H1 (cell line): ENCODE measurements at regions not wholly inside any gene's neighbourhood (a gene's known extent, or its start where the extent isn't known, plus 50 kb on each side); places are given as distances from the start of the nearest gene placed in this dataset.

Source experiments
- CTCF ChIA-PET: fragments of 300-600 bp; sonication (Branson Sonifier 250); formaldehyde crosslinking; loops from one replicate; lab custom pipeline; 2021; ENCODE audit not compliant: partially characterized antibody; lab: Charles Lee
- POLR2A ChIA-PET: fragments of 300-600 bp; sonication (Branson Sonifier 250); formaldehyde crosslinking; loops from one replicate; lab custom pipeline; 2021; ENCODE audit warnings: inconsistent platforms; ENCODE audit not compliant: partially characterized antibody; lab: Charles Lee
- DNase-seq, 2 experiments: peaks; one replicate each; pipeline versions ENCODE4 v3.0.0 to v3.0.0-alpha.2; 2010 to 2022; ENCODE audit warnings: low spot score in 2 of 2, low read depth in 1 of 2, mixed read lengths in 1 of 2
- FAIRE-seq: peaks from 2 replicates; lab custom pipeline; 2011; peaks lifted over from hg19 to GRCh38; lab: Jason Lieb, UNC
- H2AFZ ChIP-seq: 2 replicates; pipeline ENCODE4 v1.8.1; 2012; ENCODE audit warnings: low read length, inconsistent platforms
- H2AK5ac ChIP-seq: 2 replicates; pipeline ENCODE4 v1.6.1; 2013; ENCODE audit warnings: low read depth, low read length
- H2BK120ac ChIP-seq: replicated peaks from 2 replicates; pipeline ENCODE3; 2013; ENCODE audit warnings: low read depth, low read length, inconsistent platforms
- H2BK12ac ChIP-seq: 2 replicates; pipeline ENCODE4 v1.6.1; 2013; ENCODE audit warnings: low read depth, low read length
- H2BK15ac ChIP-seq: 2 replicates; pipeline ENCODE4 v1.6.1; 2013; ENCODE audit warnings: low read length
- H2BK20ac ChIP-seq: 2 replicates; pipeline ENCODE4 v1.6.1; 2013; ENCODE audit warnings: low read length
- H2BK5ac ChIP-seq: 2 replicates; pipeline ENCODE4 v1.6.1; 2013; ENCODE audit warnings: low read depth, low read length
- H3K14ac ChIP-seq: 2 replicates; pipeline ENCODE4 v1.6.1; 2013; ENCODE audit warnings: inconsistent platforms; ENCODE audit not compliant: insufficient read length
- H3K18ac ChIP-seq: 2 replicates; pipeline ENCODE4 v1.6.1; 2013; ENCODE audit warnings: low read length; ENCODE audit errors: extremely low read depth
- H3K23ac ChIP-seq: 2 replicates; pipeline ENCODE4 v1.6.1; 2013; ENCODE audit warnings: inconsistent platforms; ENCODE audit not compliant: insufficient read length
- H3K23me2 ChIP-seq: 2 replicates; pipeline ENCODE4 v1.6.1; 2013; ENCODE audit warnings: low read depth, low read length
- H3K27ac ChIP-seq: 2 replicates; pipeline ENCODE4 v1.6.1; 2011; ENCODE audit warnings: low read depth, low read length, inconsistent platforms
- H3K27me3 ChIP-seq, 4 experiments: replicated peaks in 1 of 4; 1 replicate in 1 of 4; 2 replicates in 3 of 4; pipeline versions ENCODE4 v1.6.1 to v1.8.1; 2011 to 2013; ENCODE audit warnings: low read length in 3 of 4, mild to moderate bottlenecking in 3 of 4, inconsistent platforms in 2 of 4, mixed read lengths in 2 of 4, moderate library complexity in 1 of 4; ENCODE audit not compliant: control insufficient read depth in 3 of 4, insufficient read depth in 3 of 4; ENCODE audit errors: extremely low read depth in 1 of 4
- H3K36me3 ChIP-seq, 4 experiments: 2 replicates each; pipeline versions ENCODE4 v1.6.1 to v1.8.1; 2011 to 2013; ENCODE audit warnings: mild to moderate bottlenecking in 4 of 4, low read length in 3 of 4, moderate library complexity in 2 of 4, control low read depth in 1 of 4, inconsistent platforms in 1 of 4; ENCODE audit not compliant: insufficient read depth in 4 of 4, control insufficient read depth in 2 of 4
- H3K4ac ChIP-seq: replicated peaks from 2 replicates; pipeline ENCODE3; 2013; ENCODE audit warnings: low read length, low read depth, mixed read lengths, inconsistent platforms; ENCODE audit not compliant: insufficient read length
- H3K4me1 ChIP-seq, 4 experiments: replicated peaks in 1 of 4; 1 replicate in 1 of 4; 2 replicates in 3 of 4; pipeline versions ENCODE4 v1.6.1 to v1.8.1; 2011 to 2013; ENCODE audit warnings: low read length in 3 of 4, inconsistent platforms in 2 of 4, mixed read lengths in 1 of 4; ENCODE audit not compliant: insufficient read depth in 4 of 4, control insufficient read depth in 3 of 4
- H3K4me2 ChIP-seq, 2 experiments: 2 replicates each; pipeline versions ENCODE4 v1.6.1 to v1.8.1; 2011 to 2013; ENCODE audit warnings: low read depth in 2 of 2, low read length in 2 of 2, control low read depth in 1 of 2, inconsistent platforms in 1 of 2, mild to moderate bottlenecking in 1 of 2; ENCODE audit not compliant: insufficient read depth in 1 of 2
- H3K4me3 ChIP-seq, 4 experiments: fragments of 200-600, 300-600 bp in 1 of 4; sonication (generic), shearing (Covaris generic), sonication (Bioruptor Twin) in 1 of 4; 2 replicates each; pipeline versions ENCODE4 v1.5.1 to v1.8.1; 2011 to 2016; ENCODE audit warnings: low read length in 4 of 4, low read depth in 3 of 4, control low read depth in 2 of 4, inconsistent platforms in 2 of 4, mild to moderate bottlenecking in 2 of 4, mixed read lengths in 1 of 4, moderate library complexity in 1 of 4; ENCODE audit not compliant: insufficient read depth in 2 of 4; ENCODE audit errors: extremely low read depth in 1 of 4
- H3K56ac ChIP-seq: replicated peaks from 2 replicates; pipeline ENCODE3; 2013; ENCODE audit warnings: low read depth, mild to moderate bottlenecking, mixed read lengths, low read length, inconsistent platforms; ENCODE audit not compliant: insufficient read length
- H3K79me1 ChIP-seq: 2 replicates; pipeline ENCODE4 v1.6.1; 2013; ENCODE audit warnings: low read depth, low read length, control low read depth
- H3K79me2 ChIP-seq, 2 experiments: 2 replicates each; pipeline versions ENCODE4 v1.6.1 to v1.8.1; 2012 to 2013; ENCODE audit warnings: low read length in 2 of 2, mild to moderate bottlenecking in 2 of 2, inconsistent platforms in 1 of 2; ENCODE audit not compliant: insufficient read depth in 2 of 2, control insufficient read depth in 1 of 2
- H3K9ac ChIP-seq, 4 experiments: replicated peaks in 1 of 4; 1 replicate in 1 of 4; 2 replicates in 3 of 4; pipeline versions ENCODE4 v1.6.1 to v1.8.1; 2011 to 2013; ENCODE audit warnings: low read depth in 3 of 4, low read length in 3 of 4, control low read depth in 2 of 4, mild to moderate bottlenecking in 2 of 4, moderate library complexity in 2 of 4, inconsistent platforms in 1 of 4; ENCODE audit errors: extremely low read depth in 1 of 4
- H3K9me3 ChIP-seq, 2 experiments: 2 replicates each; pipeline versions ENCODE4 v1.6.1 to v1.8.1; 2012 to 2013; ENCODE audit warnings: mild to moderate bottlenecking in 2 of 2, moderate library complexity in 2 of 2, control low read depth in 1 of 2, inconsistent platforms in 1 of 2, low read depth in 1 of 2, low read length in 1 of 2, mixed read lengths in 1 of 2; ENCODE audit not compliant: insufficient read depth in 2 of 2
- H4K20me1 ChIP-seq, 2 experiments: replicated peaks in 1 of 2; 2 replicates each; pipeline versions ENCODE3 to v1.8.1; 2011 to 2013; ENCODE audit warnings: inconsistent platforms in 2 of 2, low read length in 2 of 2, mild to moderate bottlenecking in 1 of 2; ENCODE audit not compliant: insufficient read depth in 2 of 2, control insufficient read depth in 1 of 2
- H4K5ac ChIP-seq: 2 replicates; pipeline ENCODE4 v1.6.1; 2013; ENCODE audit warnings: low read length, low read depth, mixed read lengths, inconsistent platforms; ENCODE audit not compliant: insufficient read length
- H4K8ac ChIP-seq: 2 replicates; pipeline ENCODE4 v1.8.0; 2013; ENCODE audit warnings: mild to moderate bottlenecking, moderate library complexity, low read length, inconsistent platforms; ENCODE audit not compliant: insufficient read depth; ENCODE audit errors: extremely low read depth
- H4K91ac ChIP-seq: replicated peaks from 2 replicates; pipeline ENCODE3; 2013; ENCODE audit warnings: low read length, mixed read lengths, inconsistent platforms; ENCODE audit not compliant: insufficient read length
- CBX5 ChIP-seq: fragments of 300-800, 300-1000 bp; sonication (generic); IDR thresholded peaks from 2 replicates; pipeline ENCODE4 v1.7.1; 2016; ENCODE audit warnings: antibody characterized with exemption, low read length, low read depth
- CEBPB ChIP-seq: IDR thresholded peaks from 2 replicates; pipeline ENCODE4 v1.6.1; 2012; ENCODE audit warnings: low read depth, low read length
- CHD2 ChIP-seq: IDR thresholded peaks from 2 replicates; pipeline ENCODE4 v1.6.1; 2012; ENCODE audit warnings: low read length, improper control_type of control experiment
- E2F6 ChIP-seq: IDR thresholded peaks from 2 replicates; pipeline ENCODE4 v1.6.1; 2012; ENCODE audit warnings: inconsistent platforms
- EP300 ChIP-seq, 2 experiments: IDR thresholded peaks; 1 replicate in 1 of 2; 2 replicates in 1 of 2; pipeline ENCODE4 v1.6.1; 2011 to 2012; ENCODE audit warnings: low read depth in 2 of 2, low read length in 2 of 2, mild to moderate bottlenecking in 2 of 2, borderline replicate concordance in 1 of 2, inconsistent platforms in 1 of 2, moderate library complexity in 1 of 2
- NANOG ChIP-seq: IDR thresholded peaks from 2 replicates; pipeline ENCODE4 v1.6.1; 2011; ENCODE audit warnings: low read length, low read depth, mild to moderate bottlenecking, inconsistent platforms; ENCODE audit not compliant: insufficient read depth, poor library complexity, severe bottlenecking
- RNF2 ChIP-seq: fragments of 200-900, 300-1000 bp; sonication (generic); IDR thresholded peaks from 2 replicates; pipeline ENCODE4 v1.7.1; 2016; ENCODE audit warnings: borderline replicate concordance, low read depth, mild to moderate bottlenecking, antibody characterized with exemption, low read length; ENCODE audit not compliant: poor library complexity, severe bottlenecking; ENCODE audit errors: missing control alignments
- SIN3A ChIP-seq, 2 experiments: IDR thresholded peaks in 1 of 2; conservative IDR thresholded peaks in 1 of 2; 2 replicates each; pipeline ENCODE4 v1.6.1; 2011 to 2012; ENCODE audit warnings: low read length in 2 of 2, improper control_type of control experiment in 1 of 2, low read depth in 1 of 2, mild to moderate bottlenecking in 1 of 2
- SP2 ChIP-seq: IDR thresholded peaks from 2 replicates; pipeline ENCODE4 v1.6.1; 2012; ENCODE audit warnings: mild to moderate bottlenecking, low read length, inconsistent platforms
- SUZ12 ChIP-seq: fragments of 200-600 bp; sonication (generic); IDR thresholded peaks from 2 replicates; pipeline ENCODE4 v1.6.1; 2012; ENCODE audit warnings: mild to moderate bottlenecking, inconsistent platforms, low read length, moderate library complexity, mixed read lengths
- YY1 ChIP-seq: IDR thresholded peaks from 2 replicates; pipeline ENCODE4 v1.6.1; 2011; ENCODE audit warnings: low read depth, mild to moderate bottlenecking, low read length
- WGBS, 2 experiments: shearing (Covaris generic) in 1 of 2; methylation state at CpG; one replicate each; pipeline versions ENCODE4 v1.1.6 to v1.1.7; 2013 to 2015; ENCODE audit warnings: low lambda C conversion rate in 2 of 2, mixed read lengths in 2 of 2, inconsistent platforms in 1 of 2, low coverage in 1 of 2, missing lambda C conversion rate in 1 of 2; ENCODE audit not compliant: insufficient replicate concordance in 2 of 2, insufficient coverage in 1 of 2, insufficient read length in 1 of 2; ENCODE audit errors: extremely low coverage in 1 of 2, missing lambda C conversion rate in 1 of 2; 5-methylcytosine and 5-hydroxymethylcytosine counted together

- H4K5ac ChIP-seq = no peak overlapping the region
- FAIRE-seq (no peak), DNase-seq (no peak)
- H3K4ac ChIP-seq = no peak overlapping the region
- ChIA-PET POLR2A (no interaction called here), CTCF (interaction anchor here (2.7 kb wide), 1 partner anchor 310 kb away, joined by 9 read pairs; no protein-coding TSS in a partner anchor)
- H4K8ac ChIP-seq = peak overlapping the region; percentile 38; the same call in 1 of the 2 replicates
- H2AK5ac ChIP-seq = no peak overlapping the region
- no peak overlapping the region for H3K56ac ChIP-seq
- H3K23ac ChIP-seq = no peak overlapping the region
- H2BK5ac ChIP-seq = no peak overlapping the region
- no peaks in the 10 kb centered on the region; a peak in 1 of 7 replicates for H3K27me3 ChIP-seq
- no peak overlapping the region for H2BK120ac ChIP-seq
- no peak overlapping the region for H3K4me3 ChIP-seq
- no peak overlapping the region for H4K91ac ChIP-seq
- H2BK12ac ChIP-seq = no peak overlapping the region
- H3K23me2 ChIP-seq = no peaks in the 10 kb centered on the region
- no peak overlapping the region for H2BK15ac ChIP-seq
- no peak overlapping the region for H3K9ac ChIP-seq
- H2BK20ac ChIP-seq = no peak overlapping the region
- WGBS, 2 experiments = 87% methylated on average over 11 of the region's 11 CpGs; no CpG with 5 or more reads in 1 of the 2 experiments
- no peak overlapping the region for H3K4me2 ChIP-seq
- no peaks in the 10 kb centered on the region for H3K9me3 ChIP-seq
- no peak overlapping the region for H3K18ac ChIP-seq
- no peak overlapping the region for H3K14ac ChIP-seq
- no peaks in the 10 kb centered on the region for H3K36me3 ChIP-seq
- H3K79me2 ChIP-seq = no peaks in the 10 kb centered on the region
- no peaks in the 10 kb centered on the region; the same call in 1 of the 2 replicates for H3K79me1 ChIP-seq
- no peak overlapping the region for H2AFZ ChIP-seq
- TF ChIP-seq SUZ12 (no peak), CHD2 (no peak), EP300 (IDR thresholded peaks at IDR 0.05; ENCODE audit: borderline replicate concordance in 1 of 2, low read depth in 2 of 2, low read length in 2 of 2) (no peak), YY1 (no peak), SIN3A (conservative IDR thresholded peaks at IDR 0.05 in 1 of 2, IDR thresholded peaks at IDR 0.05 in 1 of 2; ENCODE audit: low read depth in 1 of 2, low read length in 2 of 2) (no peak), SP2 (no peak), CBX5 (no peak), E2F6 (no peak), RNF2 (no peak), NANOG (no peak), CEBPB (no peak)
- no peaks in the 10 kb centered on the region for H4K20me1 ChIP-seq
- no peak overlapping the region for H3K27ac ChIP-seq
- H3K4me1 ChIP-seq = peaks cover 0 to 5% (median 1%) of the 10 kb centered on the region in 4 experiments; a peak in 2 of 7 replicates
Measured at GRCh38 chr20:48310305-48310704, 517.5 kb downstream of the PREX1 start.
